ENCODE measurements at regions not wholly inside any gene's neighbourhood (a gene's known extent, or its start where the extent isn't known, plus 50 kb on each side); places are given as distances from the start of the nearest gene placed in this dataset.
A peak's percentile ranks its signal among the peaks of the same experiment; 100 is the strongest.

DNA sequence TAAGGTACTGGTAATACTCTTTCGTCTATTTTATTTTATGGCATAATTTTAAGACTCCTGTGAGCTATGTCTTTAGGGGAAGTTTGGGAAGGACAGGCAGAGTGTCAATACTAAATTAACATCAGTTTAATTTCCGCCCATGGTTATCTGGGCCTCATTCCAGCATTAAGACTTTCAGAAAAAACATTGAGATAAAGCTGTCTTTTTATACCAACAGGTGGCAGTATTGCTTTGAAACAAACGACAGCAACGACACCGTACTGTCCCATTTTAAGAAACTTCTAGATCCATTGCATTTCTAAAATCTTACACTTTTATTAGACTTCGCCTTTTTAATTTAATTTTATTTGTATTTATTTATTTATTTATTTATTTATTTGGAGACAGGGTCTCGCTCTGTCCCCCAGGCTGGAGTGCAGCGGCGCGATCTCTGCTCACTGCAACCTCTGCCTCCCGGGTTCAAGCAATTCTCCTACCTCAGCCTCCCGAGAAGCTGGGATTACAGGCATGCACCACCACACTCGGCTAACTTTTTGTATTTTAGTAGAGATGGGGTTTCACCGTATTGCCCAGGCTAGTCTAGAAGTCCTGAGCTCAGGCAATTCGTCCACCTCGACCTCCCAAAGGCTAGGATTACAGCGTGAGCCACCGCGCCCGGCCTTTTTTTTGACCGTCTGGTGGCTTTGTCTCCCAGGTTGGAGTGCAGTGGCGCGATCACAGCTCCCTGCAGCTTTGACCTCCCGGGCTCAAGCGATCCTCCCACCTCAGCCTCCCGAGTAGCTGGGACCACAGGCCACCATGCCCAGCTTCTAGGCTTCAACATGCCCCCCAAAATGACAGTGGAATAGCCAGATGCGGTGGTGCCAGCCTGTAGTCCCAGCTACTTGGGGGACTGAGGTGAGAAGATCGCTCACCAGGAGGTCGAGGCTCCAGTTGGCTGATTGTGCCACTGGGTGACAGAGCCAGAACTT lies 78.7 kb upstream of the C1GALT1 start:
- Histone ChIP-seq H3K4me1 (no peaks in the 10 kb centered on the region), H3K27ac (no peak overlapping the region), H3K27me3 (no peaks in the 10 kb centered on the region), H3K9me3 (no peaks in the 10 kb centered on the region), H3K9ac (ENCODE audit: low read depth in 2 of 2, low read length in 2 of 2) (no peak overlapping the region), H3K4me3 (no peak overlapping the region), H3K36me3 (no peaks in the 10 kb centered on the region)
- no peak for DNase-seq
- intact Hi-C loops (cut with DNase I) = loop anchor here (5.0 to 10.0 kb wide), 3 partner anchors 81 to 434 kb away; partner anchors contain the start of genes C1GALT1 and COL28A1
- TF ChIP-seq, protein P1, sequence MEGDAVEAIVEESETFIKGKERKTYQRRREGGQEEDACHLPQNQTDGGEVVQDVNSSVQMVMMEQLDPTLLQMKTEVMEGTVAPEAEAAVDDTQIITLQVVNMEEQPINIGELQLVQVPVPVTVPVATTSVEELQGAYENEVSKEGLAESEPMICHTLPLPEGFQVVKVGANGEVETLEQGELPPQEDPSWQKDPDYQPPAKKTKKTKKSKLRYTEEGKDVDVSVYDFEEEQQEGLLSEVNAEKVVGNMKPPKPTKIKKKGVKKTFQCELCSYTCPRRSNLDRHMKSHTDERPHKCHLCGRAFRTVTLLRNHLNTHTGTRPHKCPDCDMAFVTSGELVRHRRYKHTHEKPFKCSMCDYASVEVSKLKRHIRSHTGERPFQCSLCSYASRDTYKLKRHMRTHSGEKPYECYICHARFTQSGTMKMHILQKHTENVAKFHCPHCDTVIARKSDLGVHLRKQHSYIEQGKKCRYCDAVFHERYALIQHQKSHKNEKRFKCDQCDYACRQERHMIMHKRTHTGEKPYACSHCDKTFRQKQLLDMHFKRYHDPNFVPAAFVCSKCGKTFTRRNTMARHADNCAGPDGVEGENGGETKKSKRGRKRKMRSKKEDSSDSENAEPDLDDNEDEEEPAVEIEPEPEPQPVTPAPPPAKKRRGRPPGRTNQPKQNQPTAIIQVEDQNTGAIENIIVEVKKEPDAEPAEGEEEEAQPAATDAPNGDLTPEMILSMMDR (IDR thresholded peaks at IDR 0.05) = peak; percentile 62

DNA sequence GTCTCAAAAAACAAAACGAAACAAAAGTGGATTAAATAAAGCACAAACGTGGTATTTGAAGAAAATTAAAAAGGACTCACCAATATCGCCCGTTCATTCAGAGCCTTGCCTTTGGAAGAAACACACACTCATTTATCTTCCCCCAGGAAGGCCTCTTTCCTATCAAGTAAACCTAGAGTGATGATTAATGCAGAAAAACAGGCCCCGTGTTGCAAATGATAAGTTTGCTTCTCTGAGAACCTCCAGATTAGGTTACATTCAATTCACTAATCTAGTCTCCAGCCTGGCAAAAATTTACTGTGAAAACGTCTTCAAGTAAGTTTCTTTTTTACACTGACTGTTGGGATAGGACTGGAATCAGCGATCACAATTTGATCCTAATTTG lies 78.0 kb upstream of the C1GALT1 start:
- DNase-seq = no peak
- H3K4me1 ChIP-seq = no peaks in the 10 kb centered on the region
- TF ChIP-seq, protein P1 (IDR thresholded peaks at IDR 0.05) = no peak
- no peak overlapping the region for H3K27ac ChIP-seq
- intact Hi-C loops (cut with DNase I) = loop anchor here (5.0 to 10.0 kb wide), 3 partner anchors 80 to 433 kb away; partner anchors contain the start of genes C1GALT1 and COL28A1
- H3K27me3 ChIP-seq = no peaks in the 10 kb centered on the region
- no peak overlapping the region for H3K4me3 ChIP-seq
- no peak overlapping the region for H3K9ac ChIP-seq (ENCODE audit: low read depth in 2 of 2, low read length in 2 of 2)
- H3K36me3 ChIP-seq = no peaks in the 10 kb centered on the region
- no peaks in the 10 kb centered on the region for H3K9me3 ChIP-seq

DNA sequence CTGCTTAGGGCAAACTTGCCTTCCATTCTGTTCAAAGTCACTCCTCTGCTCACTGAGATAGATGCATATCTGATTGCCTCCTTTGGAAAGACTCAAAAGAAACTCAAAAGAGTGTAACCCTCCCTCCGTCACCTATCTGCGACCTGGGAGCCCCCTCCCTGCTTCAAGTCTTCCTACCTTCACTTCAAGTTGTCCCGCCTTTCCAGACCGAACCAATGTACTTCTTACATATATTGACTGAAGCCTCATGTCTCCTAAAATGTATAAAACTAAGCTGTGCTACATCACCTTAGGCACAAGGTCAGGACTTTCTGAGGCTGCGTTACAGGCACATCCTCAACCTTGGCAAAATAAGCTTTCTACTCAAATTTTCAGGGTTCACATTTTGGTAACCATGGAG lies 77.4 kb upstream of the C1GALT1 start:
- intact Hi-C loops (cut with DNase I) = loop anchor here (5.0 to 10.0 kb wide), 3 partner anchors 80 to 432 kb away; partner anchors contain the start of genes C1GALT1 and COL28A1
- H3K4me3 ChIP-seq = no peak overlapping the region
- H3K9me3 ChIP-seq = no peaks in the 10 kb centered on the region
- H3K4me1 ChIP-seq = no peaks in the 10 kb centered on the region
- H3K9ac ChIP-seq (ENCODE audit: low read depth in 2 of 2, low read length in 2 of 2) = no peak overlapping the region
- no peak overlapping the region for H3K27ac ChIP-seq
- H3K27me3 ChIP-seq = no peaks in the 10 kb centered on the region
- TF ChIP-seq, protein P1 (IDR thresholded peaks at IDR 0.05) = no peak
- H3K36me3 ChIP-seq = no peaks in the 10 kb centered on the region
- no peak for DNase-seq

DNA sequence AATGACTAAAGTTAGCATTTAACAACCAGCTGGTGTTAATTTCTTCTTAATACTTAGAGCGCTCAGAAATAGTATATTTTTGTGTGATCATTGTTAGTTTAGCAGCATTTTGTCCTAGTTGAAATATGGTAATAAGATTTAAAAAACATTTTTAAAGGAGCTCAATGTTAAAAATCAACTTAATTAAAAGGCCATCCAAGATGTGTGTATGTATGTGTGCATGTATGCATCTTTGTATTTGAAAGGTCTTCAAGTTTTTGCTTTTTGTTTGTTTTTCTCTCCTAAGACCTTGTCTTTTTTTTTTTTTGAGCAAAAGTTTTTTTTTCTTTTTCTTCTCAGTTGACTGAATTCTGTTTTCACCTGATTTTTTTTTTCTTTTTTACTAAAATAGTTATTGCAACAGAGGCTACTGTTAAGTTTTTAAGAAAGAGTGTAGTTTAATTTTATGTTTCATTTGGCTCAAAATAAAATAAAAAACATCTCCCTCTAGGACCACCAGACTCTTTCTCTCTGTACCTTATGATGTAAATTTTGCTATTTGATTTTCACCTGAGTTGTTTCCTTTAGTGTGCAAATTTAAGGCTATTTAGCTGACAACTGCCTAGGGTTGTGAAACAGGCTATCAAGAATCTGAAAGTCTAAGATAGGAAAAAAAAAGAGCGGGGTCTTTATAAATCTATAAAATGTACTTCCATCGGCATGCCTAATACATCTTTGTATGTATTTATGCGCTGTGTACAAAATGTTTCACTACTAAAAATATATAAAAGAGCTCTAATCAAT lies 76.4 kb upstream of the C1GALT1 start:
- intact Hi-C loops (cut with DNase I) = loop anchor here (10.0 kb wide), 1 partner anchor 79 kb away; the partner anchor contains the start of gene C1GALT1
- TF ChIP-seq, protein P1 (IDR thresholded peaks at IDR 0.05) = no peak
- H3K36me3 ChIP-seq = no peaks in the 10 kb centered on the region
- H3K4me1 ChIP-seq = no peaks in the 10 kb centered on the region
- DNase-seq = no peak
- H3K9me3 ChIP-seq = no peaks in the 10 kb centered on the region
- no peaks in the 10 kb centered on the region for H3K27me3 ChIP-seq
- H3K9ac ChIP-seq (ENCODE audit: low read depth in 2 of 2, low read length in 2 of 2) = no peak overlapping the region
- H3K4me3 ChIP-seq = no peak overlapping the region
- no peak overlapping the region for H3K27ac ChIP-seq

DNA sequence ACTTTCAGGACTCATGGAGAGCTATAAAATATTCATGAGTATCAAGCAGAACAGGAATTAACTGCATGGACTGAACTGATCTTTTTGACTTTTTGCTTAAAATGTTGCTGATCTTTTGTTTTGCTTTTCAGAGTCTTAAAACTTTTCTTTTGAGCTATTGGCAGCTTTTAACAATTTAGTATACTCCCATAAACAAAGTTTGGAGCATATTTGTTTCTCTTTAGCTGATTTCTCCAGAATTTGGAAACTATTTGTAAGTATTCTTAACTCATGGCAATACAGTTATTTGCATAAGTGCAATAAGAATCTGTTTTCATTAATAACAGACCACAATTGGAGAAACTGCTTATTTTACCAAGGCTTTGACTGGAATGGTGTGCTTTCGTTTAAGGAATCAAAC lies 73.4 kb upstream of the C1GALT1 start:
- Histone ChIP-seq H3K9ac (ENCODE audit: low read depth in 2 of 2, low read length in 2 of 2) (no peak overlapping the region), H3K4me3 (no peak overlapping the region), H3K9me3 (no peaks in the 10 kb centered on the region), H3K36me3 (no peaks in the 10 kb centered on the region), H3K27ac (no peak overlapping the region), H3K27me3 (no peaks in the 10 kb centered on the region), H3K4me1 (no peaks in the 10 kb centered on the region)
- intact Hi-C loops (cut with DNase I) = loop anchor here (10.0 kb wide), 1 partner anchor 76 kb away; the partner anchor contains the start of gene C1GALT1
- TF ChIP-seq, protein P1 (IDR thresholded peaks at IDR 0.05) = no peak
- no peak for DNase-seq

Data from colonic mucosa (tissue), 4 donors.